PFSK-1 (cell line): ENCODE measurements at regions not wholly inside any gene's neighbourhood (a gene's known extent, or its start where the extent isn't known, plus 50 kb on each side); places are given as distances from the start of the nearest gene placed in this dataset.

Experiments used
- FOXP2 ChIP-seq: optimal IDR thresholded peaks from 2 replicates; pipeline ENCODE3; 2011; ENCODE audit warnings: borderline replicate concordance, control low read depth, inconsistent platforms; ENCODE audit not compliant: insufficient read depth; ENCODE audit errors: extremely low read length, extremely low read depth
- POLR2AphosphoS5 ChIP-seq: IDR thresholded peaks from 2 replicates; pipeline ENCODE4 v1.6.1; 2012; ENCODE audit warnings: low read depth, mild to moderate bottlenecking, control low read depth, low read length, moderate library complexity
- TAF1 ChIP-seq: IDR thresholded peaks from 2 replicates; pipeline ENCODE4 v1.6.1; 2012; ENCODE audit warnings: low read length, control low read depth, borderline replicate concordance; ENCODE audit not compliant: insufficient read depth
- TF ChIP-seq, protein P1 (sequence below), 2 experiments: IDR thresholded peaks; 2 replicates each; pipeline versions ENCODE4 v1.6.1 to v1.8.0; 2011 to 2012; ENCODE audit warnings: low read depth in 2 of 2, low read length in 2 of 2, control low read depth in 1 of 2, inconsistent platforms in 1 of 2, mild to moderate bottlenecking in 1 of 2, moderate library complexity in 1 of 2; ENCODE audit not compliant: insufficient read depth in 1 of 2

DNA sequence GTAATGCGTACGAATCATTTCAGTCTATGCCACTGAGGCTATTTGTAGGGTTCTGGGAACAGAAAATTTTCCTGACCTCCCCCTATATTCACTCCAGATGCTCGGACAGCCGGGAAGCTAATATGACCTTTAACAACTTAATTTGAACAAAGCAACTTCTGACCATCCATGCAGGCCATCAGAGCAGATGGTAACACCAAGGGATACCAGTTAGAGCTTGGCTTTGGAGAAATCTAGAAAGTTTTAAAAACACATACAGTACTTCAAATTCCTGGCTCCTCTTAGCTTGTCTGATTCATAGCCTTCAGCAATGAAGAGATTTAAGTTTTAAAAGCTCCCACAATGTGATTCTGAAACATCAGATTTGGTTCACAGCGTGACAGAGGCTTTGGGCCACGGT, 257.3 kb downstream of the GPAM start:
- TF ChIP-seq, protein P1, sequence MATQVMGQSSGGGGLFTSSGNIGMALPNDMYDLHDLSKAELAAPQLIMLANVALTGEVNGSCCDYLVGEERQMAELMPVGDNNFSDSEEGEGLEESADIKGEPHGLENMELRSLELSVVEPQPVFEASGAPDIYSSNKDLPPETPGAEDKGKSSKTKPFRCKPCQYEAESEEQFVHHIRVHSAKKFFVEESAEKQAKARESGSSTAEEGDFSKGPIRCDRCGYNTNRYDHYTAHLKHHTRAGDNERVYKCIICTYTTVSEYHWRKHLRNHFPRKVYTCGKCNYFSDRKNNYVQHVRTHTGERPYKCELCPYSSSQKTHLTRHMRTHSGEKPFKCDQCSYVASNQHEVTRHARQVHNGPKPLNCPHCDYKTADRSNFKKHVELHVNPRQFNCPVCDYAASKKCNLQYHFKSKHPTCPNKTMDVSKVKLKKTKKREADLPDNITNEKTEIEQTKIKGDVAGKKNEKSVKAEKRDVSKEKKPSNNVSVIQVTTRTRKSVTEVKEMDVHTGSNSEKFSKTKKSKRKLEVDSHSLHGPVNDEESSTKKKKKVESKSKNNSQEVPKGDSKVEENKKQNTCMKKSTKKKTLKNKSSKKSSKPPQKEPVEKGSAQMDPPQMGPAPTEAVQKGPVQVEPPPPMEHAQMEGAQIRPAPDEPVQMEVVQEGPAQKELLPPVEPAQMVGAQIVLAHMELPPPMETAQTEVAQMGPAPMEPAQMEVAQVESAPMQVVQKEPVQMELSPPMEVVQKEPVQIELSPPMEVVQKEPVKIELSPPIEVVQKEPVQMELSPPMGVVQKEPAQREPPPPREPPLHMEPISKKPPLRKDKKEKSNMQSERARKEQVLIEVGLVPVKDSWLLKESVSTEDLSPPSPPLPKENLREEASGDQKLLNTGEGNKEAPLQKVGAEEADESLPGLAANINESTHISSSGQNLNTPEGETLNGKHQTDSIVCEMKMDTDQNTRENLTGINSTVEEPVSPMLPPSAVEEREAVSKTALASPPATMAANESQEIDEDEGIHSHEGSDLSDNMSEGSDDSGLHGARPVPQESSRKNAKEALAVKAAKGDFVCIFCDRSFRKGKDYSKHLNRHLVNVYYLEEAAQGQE (IDR thresholded peaks at IDR 0.05; ENCODE audit: insufficient read depth in 1 of 2, low read depth in 2 of 2, low read length in 2 of 2), result no peak
- no peak for TF ChIP-seq POLR2AphosphoS5
- TF ChIP-seq FOXP2, result no peak
- no peak for TF ChIP-seq TAF1
